ENCODE measurements at regions not wholly inside any gene's neighbourhood (a gene's known extent, or its start where the extent isn't known, plus 50 kb on each side); places are given as distances from the start of the nearest gene placed in this dataset.

GRCh38 chr3:17885986-17886385 lies 143.6 kb upstream of the TBC1D5 start:
- TF ChIP-seq JUND (IDR thresholded peaks at IDR 0.05; ENCODE audit: low read length) (no peak), CEBPB (IDR thresholded peaks at IDR 0.05; ENCODE audit: low read depth, low read length) (no peak), POLR2AphosphoS5 (IDR thresholded peaks at IDR 0.05; ENCODE audit: low read depth, low read length) (no peak), CHD1 (IDR thresholded peaks at IDR 0.05; ENCODE audit: low read depth, low read length) (no peak), TBP (IDR thresholded peaks at IDR 0.05; ENCODE audit: low read depth, low read length) (no peak), CTCF (IDR thresholded peaks at IDR 0.05; ENCODE audit: control extremely low read depth in 1 of 3, insufficient read depth in 1 of 3, low read depth in 1 of 3, low read length in 3 of 3) (no peak), POLR2A (IDR thresholded peaks at IDR 0.05; ENCODE audit: control extremely low read depth in 1 of 2, low read depth in 2 of 2, low read length in 2 of 2) (no peak)

All from H1 (cell line).